ENCODE measurements at regions not wholly inside any gene's neighbourhood (a gene's known extent, or its start where the extent isn't known, plus 50 kb on each side); places are given as distances from the start of the nearest gene placed in this dataset.

- Histone ChIP-seq H3K79me2 (ENCODE audit: insufficient read depth, low read length) (no peaks in the 10 kb centered on the region), H3K9ac (ENCODE audit: low read length) (no peak overlapping the region), H3K4me2 (ENCODE audit: low read depth, low read length, poor library complexity, severe bottlenecking) (no peak overlapping the region), H3K27me3 (ENCODE audit: low read length) (no peaks in the 10 kb centered on the region), H3K4me3 (ENCODE audit: insufficient read depth, low read length, poor library complexity, severe bottlenecking) (no peak overlapping the region), H3K27ac (ENCODE audit: low read depth, low read length) (no peak overlapping the region), H4K20me1 (ENCODE audit: low read depth, low read length) (no peaks in the 10 kb centered on the region), H3K36me3 (ENCODE audit: low read length) (no peaks in the 10 kb centered on the region), H3K9me3 (ENCODE audit: insufficient read depth, low read length) (no peaks in the 10 kb centered on the region), H3K9me2 (replicated peaks; ENCODE audit: insufficient read depth, low read length) (no peaks in the 10 kb centered on the region), H2AFZ (ENCODE audit: low read depth, low read length, severe bottlenecking) (no peak overlapping the region), H3F3A (ENCODE audit: insufficient read depth) (no peaks in the 10 kb centered on the region)
- TF ChIP-seq CTCF (IDR thresholded peaks at IDR 0.05; ENCODE audit: insufficient read depth, low read length, poor library complexity, severe bottlenecking) (no peak), EZH2phosphoT487 (conservative IDR thresholded peaks at IDR 0.05; ENCODE audit: low read length) (no peak)
Measured at GRCh38 chr20:61134296-61135030, 117.6 kb upstream of the CDH4 start.

GRCh38 chr20:61135266-61135665 lies 116.8 kb upstream of the CDH4 start:
- Histone ChIP-seq H3K27me3 (ENCODE audit: low read length) (no peaks in the 10 kb centered on the region), H3F3A (ENCODE audit: insufficient read depth) (no peaks in the 10 kb centered on the region), H3K9ac (ENCODE audit: low read length) (no peak overlapping the region), H4K20me1 (ENCODE audit: low read depth, low read length) (no peaks in the 10 kb centered on the region), H2AFZ (ENCODE audit: low read depth, low read length, severe bottlenecking) (no peak overlapping the region), H3K4me3 (ENCODE audit: insufficient read depth, low read length, poor library complexity, severe bottlenecking) (no peak overlapping the region), H3K4me2 (ENCODE audit: low read depth, low read length, poor library complexity, severe bottlenecking) (no peak overlapping the region), H3K9me3 (ENCODE audit: insufficient read depth, low read length) (no peaks in the 10 kb centered on the region), H3K79me2 (ENCODE audit: insufficient read depth, low read length) (no peaks in the 10 kb centered on the region), H3K36me3 (ENCODE audit: low read length) (no peaks in the 10 kb centered on the region), H3K9me2 (replicated peaks; ENCODE audit: insufficient read depth, low read length) (no peaks in the 10 kb centered on the region), H3K27ac (ENCODE audit: low read depth, low read length) (no peak overlapping the region)
- TF ChIP-seq EZH2phosphoT487 (conservative IDR thresholded peaks at IDR 0.05; ENCODE audit: low read length) = no peak
- no peak for TF ChIP-seq CTCF (IDR thresholded peaks at IDR 0.05; ENCODE audit: insufficient read depth, low read length, poor library complexity, severe bottlenecking)

- no peaks in the 10 kb centered on the region for H3K9me2 ChIP-seq (replicated peaks; ENCODE audit: insufficient read depth, low read length)
- no peak overlapping the region for H3K4me3 ChIP-seq (ENCODE audit: insufficient read depth, low read length, poor library complexity, severe bottlenecking)
- no peaks in the 10 kb centered on the region for H3K9me3 ChIP-seq (ENCODE audit: insufficient read depth, low read length)
- no peak for TF ChIP-seq EZH2phosphoT487 (conservative IDR thresholded peaks at IDR 0.05; ENCODE audit: low read length)
- no peak for TF ChIP-seq CTCF (IDR thresholded peaks at IDR 0.05; ENCODE audit: insufficient read depth, low read length, poor library complexity, severe bottlenecking)
- H3K27ac ChIP-seq (ENCODE audit: low read depth, low read length) = no peak overlapping the region
- no peaks in the 10 kb centered on the region for H3K36me3 ChIP-seq (ENCODE audit: low read length)
- H2AFZ ChIP-seq (ENCODE audit: low read depth, low read length, severe bottlenecking) = no peak overlapping the region
- no peak overlapping the region for H3K4me2 ChIP-seq (ENCODE audit: low read depth, low read length, poor library complexity, severe bottlenecking)
- no peaks in the 10 kb centered on the region for H3F3A ChIP-seq (ENCODE audit: insufficient read depth)
- H4K20me1 ChIP-seq (ENCODE audit: low read depth, low read length) = no peaks in the 10 kb centered on the region
- H3K79me2 ChIP-seq (ENCODE audit: insufficient read depth, low read length) = no peaks in the 10 kb centered on the region
- no peak overlapping the region for H3K9ac ChIP-seq (ENCODE audit: low read length)
- no peaks in the 10 kb centered on the region for H3K27me3 ChIP-seq (ENCODE audit: low read length)
Measured at GRCh38 chr20:61135968-61136367, 116.1 kb upstream of the CDH4 start.
